ENCODE measurements at regions not wholly inside any gene's neighbourhood (a gene's known extent, or its start where the extent isn't known, plus 50 kb on each side); places are given as distances from the start of the nearest gene placed in this dataset.
"Not testable (repeated sequence)": the region's sequence is repeated elsewhere in the genome, so short reads cannot be mapped to it uniquely, and the experiment has no call there.

- DNase-seq: no peak
These were observed 738.8 kb upstream of the GOLIM4 start for GRCh38 chr3:168834558-168834957.

GRCh38 chr3:168828943-168829342 is 733.2 kb upstream of the GOLIM4 start:
- DNase-seq: no peak

- no peak for DNase-seq
These were observed 732.8 kb upstream of the GOLIM4 start for GRCh38 chr3:168828536-168828935.

GRCh38 chr3:168828014-168828413 is 732.3 kb upstream of the GOLIM4 start:
- no peak for DNase-seq

- no peak for DNase-seq
These were observed 728.4 kb upstream of the GOLIM4 start for GRCh38 chr3:168824107-168824506.

GRCh38 chr3:168823466-168823865 is 727.7 kb upstream of the GOLIM4 start:
- DNase-seq: no peak

- no peak for DNase-seq
These were observed 725.2 kb upstream of the GOLIM4 start for GRCh38 chr3:168820810-168821415.

GRCh38 chr3:168817177-168817576 is 721.5 kb upstream of the GOLIM4 start:
- DNase-seq: no peak

GRCh38 chr3:168815946-168816345 is 720.2 kb upstream of the GOLIM4 start:
- no peak for DNase-seq

- DNase-seq: no peak
These were observed 717.6 kb upstream of the GOLIM4 start for GRCh38 chr3:168813225-168813802.

- DNase-seq: no peak
These were observed 716.5 kb upstream of the GOLIM4 start for GRCh38 chr3:168812234-168812633.

- DNase-seq: no peak
These were observed 712.9 kb upstream of the GOLIM4 start for GRCh38 chr3:168808596-168808995.

- no peak for DNase-seq
These were observed 711.7 kb upstream of the GOLIM4 start for GRCh38 chr3:168807448-168807847.

- no peak for DNase-seq
These were observed 711.1 kb upstream of the GOLIM4 start for GRCh38 chr3:168806871-168807270.

- no peak for DNase-seq
These were observed 707.8 kb upstream of the GOLIM4 start for GRCh38 chr3:168803536-168803935.

GRCh38 chr3:168802766-168803165 is 707.0 kb upstream of the GOLIM4 start:
- no peak for DNase-seq

- DNase-seq: no peak
These were observed 706.1 kb upstream of the GOLIM4 start for GRCh38 chr3:168801794-168802193.

GRCh38 chr3:168796339-168796738 is 700.6 kb upstream of the GOLIM4 start:
- DNase-seq: no peak

GRCh38 chr3:168794427-168794826 is 698.7 kb upstream of the GOLIM4 start:
- no peak for DNase-seq

GRCh38 chr3:168782193-168782592 is 686.5 kb upstream of the GOLIM4 start:
- DNase-seq: no peak

GRCh38 chr3:168779970-168780645 is 684.4 kb upstream of the GOLIM4 start:
- not testable (repeated sequence) for DNase-seq

- no peak for DNase-seq
These were observed 658.0 kb upstream of the GOLIM4 start for GRCh38 chr3:168753724-168754123.

- DNase-seq: no peak
These were observed 656.6 kb upstream of the GOLIM4 start for GRCh38 chr3:168752339-168752738.

GRCh38 chr3:168747697-168748096 is 652.0 kb upstream of the GOLIM4 start:
- DNase-seq: no peak

All from stimulated activated CD4-positive, alpha-beta T cell treated with anti-CD3 and anti-CD28 coated beads, Interleukin-4, amount 100 ng/mL, for 1 hour (primary cell).